A172 (cell line): ENCODE measurements at regions not wholly inside any gene's neighbourhood (a gene's known extent, or its start where the extent isn't known, plus 50 kb on each side); places are given as distances from the start of the nearest gene placed in this dataset.

Source experiments
- DNase-seq: peaks from one replicate; pipeline ENCODE4 v3.0.0-alpha.2; 2015; ENCODE audit warnings: low spot score

DNA sequence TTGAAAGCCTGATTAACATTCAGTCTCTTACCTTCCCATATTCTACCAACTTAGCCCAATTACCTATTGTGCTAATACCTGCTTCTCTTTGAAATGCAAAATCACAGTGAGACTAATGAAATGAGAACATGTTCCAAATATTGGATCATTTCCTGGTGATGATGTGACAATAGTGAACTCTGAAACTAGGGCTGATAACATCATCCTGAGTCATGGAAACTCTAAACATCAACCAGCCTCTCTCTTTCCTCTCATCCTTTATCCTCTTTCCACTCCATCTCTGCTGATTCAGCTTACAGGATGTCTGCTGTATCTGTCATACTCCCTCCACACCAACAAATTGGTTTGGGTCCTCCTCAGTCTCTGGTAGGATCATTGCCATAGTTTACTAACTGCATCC is 98.8 kb upstream of the NCKAP5 start:
- DNase-seq = peak; percentile 77

DNA sequence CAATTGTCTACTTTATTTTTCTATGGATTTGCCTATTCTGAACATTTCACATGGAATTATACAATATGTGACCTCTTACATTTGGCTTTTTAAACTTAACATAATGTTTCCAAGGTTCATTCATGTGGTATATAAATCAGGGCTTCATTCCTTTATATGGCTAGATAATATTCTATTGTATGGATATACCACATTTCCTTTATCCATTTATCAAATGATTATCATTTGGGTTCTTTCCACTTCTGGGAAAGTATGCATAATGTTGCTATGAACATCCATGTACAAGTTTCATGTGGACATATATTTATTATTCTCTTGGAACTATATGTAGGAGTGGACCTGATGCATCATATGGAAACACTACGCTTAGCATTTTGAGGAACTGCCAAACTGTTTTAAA is 99.7 kb upstream of the NCKAP5 start:
- DNase-seq = no peak

DNA sequence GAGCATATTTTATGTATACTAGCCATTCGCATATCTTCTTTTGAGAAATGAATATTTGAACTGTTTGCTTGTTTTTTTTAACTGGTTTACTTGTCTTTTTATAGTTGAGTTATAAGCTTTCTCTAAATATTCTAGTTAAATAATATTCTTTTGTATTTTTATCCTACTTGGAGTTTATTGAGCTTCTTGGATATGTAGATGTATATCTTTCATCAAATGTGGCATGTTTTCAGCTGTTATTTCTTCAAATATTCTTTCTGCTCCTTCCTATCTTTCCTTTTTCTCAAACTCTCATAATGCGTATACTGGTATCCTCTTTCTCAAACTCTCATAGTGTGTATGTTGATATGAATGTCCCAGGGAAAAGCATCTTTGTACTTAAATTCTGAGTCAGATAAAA is 100.3 kb upstream of the NCKAP5 start:
- no peak for DNase-seq

DNA sequence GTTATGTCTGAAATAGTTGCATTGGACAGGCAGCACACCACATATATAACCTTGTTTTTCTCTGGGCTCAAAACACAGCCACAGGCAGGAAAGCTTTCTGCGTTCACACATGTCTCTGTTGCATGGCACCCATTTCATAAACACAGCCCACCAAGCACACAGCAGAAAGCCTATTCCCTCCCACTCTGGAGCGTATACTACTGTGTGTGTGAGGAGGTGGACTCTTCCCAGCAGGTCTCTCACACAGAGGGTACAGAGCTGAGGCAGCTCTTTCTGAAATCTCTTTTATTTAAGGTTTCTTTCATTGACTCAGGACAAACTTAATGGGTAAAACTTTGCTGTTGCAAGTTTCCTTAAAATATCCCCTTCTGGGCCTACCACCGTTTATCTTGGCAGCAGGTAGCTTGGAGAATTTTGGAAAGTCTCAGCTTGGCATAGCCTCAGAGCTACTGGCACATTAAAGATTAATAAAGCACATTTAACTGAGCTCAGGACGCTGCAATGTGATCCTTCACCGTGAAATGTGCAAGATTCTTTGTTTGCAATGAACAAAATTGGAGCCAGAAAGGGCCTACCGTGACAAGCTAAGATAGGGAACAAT is 105.1 kb upstream of the NCKAP5 start:
- DNase-seq = no peak

DNA sequence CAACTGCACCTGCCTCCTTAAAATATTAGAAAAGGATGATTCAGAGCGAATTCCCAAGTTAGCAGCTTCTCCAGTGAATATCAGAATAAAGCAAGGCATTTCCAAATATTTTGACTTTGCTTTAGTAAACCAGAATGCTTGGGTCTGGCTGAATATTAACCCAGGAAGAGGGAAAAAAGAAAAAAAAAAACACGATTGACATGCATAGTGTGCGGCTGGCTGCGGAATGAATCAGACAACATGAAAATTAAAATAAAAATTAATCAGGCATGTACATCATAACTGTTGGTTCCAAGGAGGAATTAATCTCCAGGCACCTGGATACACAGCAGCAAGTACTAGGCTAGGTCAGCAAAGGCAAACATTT is 105.8 kb upstream of the NCKAP5 start:
- DNase-seq = no peak

DNA sequence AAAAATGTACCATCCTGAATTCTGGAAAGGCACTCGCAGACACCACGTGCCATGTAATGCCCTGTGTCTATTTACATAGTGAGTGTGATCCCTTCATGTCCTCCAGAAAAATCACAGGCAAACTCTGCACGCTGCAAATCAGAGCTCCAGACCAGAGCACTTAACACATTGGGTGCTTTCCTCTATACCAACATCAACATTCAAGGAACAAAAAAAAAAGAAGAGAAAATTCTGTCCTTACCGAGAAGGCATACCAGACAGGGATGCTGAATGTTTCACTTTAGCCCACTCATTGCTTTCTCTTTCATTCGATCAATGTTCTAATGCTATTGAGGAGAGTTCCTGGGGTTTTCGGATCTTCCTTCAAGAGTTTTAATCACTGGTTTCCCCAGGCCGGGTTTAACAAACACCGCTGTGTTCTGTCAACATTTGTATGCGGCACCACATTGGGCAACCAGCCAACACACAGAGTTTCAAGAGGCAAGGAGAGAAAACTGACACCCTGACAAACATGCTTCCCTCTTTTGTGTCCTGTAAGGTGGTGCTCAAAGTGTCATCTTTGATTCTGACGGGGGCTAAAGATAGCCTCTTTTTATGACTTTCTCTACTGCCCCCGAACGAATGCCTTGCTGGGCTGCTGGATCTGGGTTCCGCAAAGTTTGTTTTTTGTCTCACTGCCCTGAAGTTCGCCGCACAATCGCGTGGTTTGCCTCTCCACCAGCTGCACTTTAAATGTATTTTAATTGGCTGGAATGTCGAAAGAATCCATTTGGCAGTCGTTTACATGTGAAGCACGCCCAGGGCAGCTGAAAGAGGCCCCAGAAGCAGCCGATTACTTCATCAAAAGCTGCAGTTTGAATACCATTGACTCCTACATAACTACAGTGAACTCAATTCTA is 106.4 kb upstream of the NCKAP5 start:
- peak; percentile 30 for DNase-seq

DNA sequence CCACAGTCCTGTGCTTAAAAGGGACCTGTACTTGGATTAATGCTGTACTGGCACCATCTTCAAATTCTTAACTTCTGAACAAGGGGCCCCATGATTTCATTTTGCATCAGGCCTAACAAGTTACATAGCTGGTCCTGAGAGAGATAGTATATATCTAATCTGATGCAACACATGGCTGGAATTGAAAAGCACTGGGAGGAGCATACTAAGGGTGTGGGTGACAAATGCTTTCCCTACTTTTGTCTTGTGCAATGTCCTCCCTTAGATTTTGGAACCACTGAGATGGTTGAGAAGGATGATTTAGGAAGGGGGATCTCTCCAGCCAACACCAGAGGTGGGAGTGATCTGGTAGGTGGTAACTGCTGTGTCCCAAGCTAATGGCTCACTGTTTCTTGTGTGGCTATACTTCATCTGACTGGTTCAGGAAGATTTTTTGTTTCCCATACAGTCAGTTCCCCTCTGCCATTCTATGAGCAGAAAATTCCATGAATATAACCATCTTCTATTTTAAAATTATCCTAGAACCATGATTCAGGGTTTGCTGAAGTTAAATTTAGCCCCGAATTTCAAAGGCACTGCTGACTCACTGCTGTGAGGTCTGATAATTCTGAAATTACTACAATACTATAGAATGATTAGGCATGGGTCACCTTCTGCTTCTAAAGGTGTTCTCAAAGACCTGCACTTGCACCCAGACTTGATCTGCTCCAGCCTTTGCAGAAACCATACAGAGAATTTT is 108.3 kb upstream of the NCKAP5 start:
- DNase-seq = no peak

DNA sequence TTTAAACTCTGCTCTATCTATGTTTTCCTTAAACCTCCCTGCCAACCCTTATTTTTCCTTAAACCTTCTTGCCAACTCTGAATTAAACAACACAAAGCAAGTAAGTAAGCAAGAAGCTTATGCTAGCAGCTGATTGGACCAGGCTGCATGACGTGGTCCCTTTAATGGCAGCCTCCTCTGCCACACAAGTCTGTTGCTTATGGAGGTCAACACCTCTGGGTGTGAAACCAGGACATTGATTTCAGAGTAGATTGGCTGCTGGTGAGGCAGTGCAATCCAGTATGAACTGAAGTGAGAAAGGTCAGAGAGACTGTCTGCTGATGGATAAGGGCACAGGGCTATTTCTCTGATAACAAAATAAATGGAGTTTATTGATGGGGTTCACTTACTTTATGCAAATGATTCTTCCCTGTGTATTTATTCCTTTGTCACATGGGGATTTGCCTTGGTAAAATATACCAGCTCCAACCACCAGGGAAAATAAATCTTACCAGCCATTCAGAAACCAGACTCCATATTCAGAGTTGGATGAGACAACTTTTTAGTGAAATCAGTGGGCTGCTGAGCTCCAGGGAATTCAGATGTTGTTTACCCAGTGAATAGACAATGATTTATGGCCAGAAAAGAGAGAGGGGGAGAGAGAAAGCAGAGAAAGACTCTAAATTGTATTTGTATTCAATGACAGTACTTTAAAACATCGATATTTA is 112.2 kb upstream of the NCKAP5 start:
- no peak for DNase-seq

DNA sequence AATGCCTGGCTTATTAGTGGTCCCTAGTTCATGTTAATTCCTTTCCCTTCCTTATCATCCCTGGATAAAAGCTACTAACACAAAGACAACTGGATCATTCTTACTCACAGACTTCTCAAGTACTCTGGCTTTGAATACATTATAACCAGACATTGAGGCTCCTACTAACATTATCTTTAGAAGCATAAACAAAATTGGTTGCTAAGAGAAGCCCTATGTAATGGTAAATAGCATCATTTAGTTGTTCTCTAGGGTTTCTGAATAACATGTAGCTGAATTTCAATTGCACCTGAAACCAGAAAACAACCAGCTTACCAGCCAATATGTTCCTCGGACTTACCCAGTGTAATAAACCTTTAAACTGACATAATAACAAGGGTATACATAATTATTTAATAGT is 114.1 kb upstream of the NCKAP5 start:
- no peak for DNase-seq

DNA sequence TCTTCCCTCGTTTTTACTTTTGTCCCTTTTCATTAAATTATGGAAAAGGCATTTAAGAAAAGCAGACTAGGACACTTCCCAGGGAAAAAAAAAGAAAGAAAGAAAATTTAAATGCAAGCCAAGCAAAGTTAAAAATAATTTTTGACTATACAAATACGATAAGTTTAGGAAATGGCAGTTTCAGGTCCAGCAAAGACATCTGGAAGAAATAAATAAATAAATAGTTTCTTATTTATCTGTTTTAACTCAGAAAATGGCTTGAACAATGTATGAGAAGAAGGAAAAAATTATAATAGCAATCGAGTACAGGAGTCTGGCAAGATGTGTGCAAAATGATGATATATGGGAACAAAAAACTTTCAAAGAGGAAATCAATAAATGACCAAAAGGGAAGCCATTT is 114.6 kb upstream of the NCKAP5 start:
- DNase-seq = no peak

DNA sequence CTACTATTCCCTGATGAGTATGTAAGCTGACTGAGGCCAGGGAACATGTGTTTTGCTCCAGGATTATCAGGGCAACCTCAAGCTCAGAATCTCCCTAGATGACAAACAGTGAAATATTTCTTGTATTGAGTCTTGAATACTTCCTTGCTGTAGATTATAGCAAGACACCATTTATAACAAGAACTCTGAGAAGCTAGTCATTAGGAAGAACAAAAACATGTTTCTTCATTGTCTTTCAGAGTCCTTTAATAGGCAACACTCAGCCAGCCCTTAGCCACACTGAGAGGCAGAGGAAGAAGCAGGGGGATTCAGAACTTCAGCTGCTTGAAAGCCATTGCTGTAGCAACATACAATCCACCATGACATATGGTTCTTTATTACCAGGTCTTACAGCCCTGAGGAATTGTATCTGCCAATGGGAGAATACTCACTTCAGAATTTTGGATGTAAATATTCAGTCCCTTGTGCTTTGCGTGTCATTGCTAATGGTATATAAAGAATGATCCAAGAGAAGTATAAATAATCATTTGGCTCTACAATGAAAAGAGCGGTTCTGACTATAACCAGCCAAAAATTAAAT is 117.5 kb upstream of the NCKAP5 start:
- no peak for DNase-seq

DNA sequence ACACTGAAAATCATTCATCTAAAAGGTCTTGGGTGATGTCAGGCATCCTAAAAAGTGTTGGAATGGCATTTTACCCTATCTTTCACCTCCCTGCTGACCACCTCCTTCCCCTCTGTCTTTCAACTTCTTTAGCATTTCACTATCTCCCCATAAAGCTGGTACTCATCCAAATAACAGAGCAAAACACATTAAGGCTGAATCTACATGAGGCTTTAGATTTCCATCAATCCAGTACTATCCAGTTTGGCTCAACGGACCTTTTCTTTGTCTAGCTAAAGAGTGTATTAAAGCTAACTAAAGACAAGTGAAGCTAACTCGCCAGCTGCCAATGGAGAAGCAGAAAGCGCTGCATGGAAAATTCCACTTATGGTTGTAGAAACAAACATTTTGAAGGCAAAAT is 122.5 kb upstream of the NCKAP5 start:
- no peak for DNase-seq

DNA sequence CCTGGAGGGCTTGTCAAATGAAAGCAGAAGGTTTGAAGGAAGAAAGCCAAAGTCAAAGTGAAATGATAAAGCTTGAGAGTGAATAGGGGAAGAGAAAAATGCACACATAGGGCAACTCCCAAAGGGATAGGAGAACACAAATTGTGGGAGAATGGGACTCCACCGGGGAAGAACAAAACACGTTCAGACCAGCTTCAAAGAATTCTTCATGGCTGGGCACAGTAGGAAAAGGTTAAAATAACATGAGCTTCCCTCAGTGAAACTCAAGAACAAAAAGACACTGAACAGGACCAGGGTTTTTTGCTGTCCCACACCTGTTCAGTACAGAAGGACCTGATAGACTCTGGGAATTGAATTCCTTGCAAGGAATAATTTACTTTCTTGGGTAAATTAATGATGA is 123.1 kb upstream of the NCKAP5 start:
- no peak for DNase-seq

DNA sequence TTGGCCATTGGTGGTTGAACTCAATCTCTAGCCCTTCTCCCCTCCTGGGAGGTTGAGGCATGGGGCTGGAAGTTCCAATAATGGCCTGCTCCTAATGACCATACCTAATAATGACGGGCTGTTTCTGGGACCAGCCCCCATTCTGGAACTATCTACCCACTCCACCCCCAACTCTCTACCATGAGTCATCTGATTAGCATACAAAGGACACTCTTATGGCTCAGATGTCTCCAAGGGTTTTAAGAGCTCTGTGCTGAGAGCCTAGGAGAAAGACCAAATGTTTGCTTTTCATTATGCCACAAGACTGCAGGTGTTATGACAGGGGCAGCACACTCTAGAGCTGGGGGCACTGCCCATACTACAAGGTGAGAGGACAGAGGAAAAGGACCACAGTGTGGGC is 137.0 kb upstream of the NCKAP5 start:
- DNase-seq = peak; percentile 16

DNA sequence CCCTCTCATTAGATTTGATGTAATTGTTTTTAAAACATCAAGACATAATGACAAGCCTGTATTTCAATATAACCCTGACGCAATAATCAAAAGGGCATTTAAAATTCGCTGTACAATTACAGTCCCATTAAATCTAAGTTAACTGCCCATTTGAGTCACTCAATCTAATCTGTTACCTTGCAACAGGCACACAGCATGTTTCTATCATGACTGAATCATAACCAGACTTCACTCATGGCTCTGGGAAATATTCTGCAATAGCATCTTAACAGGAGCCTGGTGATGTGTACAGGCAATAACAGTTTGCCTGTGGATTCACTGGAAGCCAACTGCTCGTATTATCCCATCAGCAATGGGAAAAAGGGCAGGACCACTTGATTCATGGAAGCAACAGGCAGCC is 142.3 kb upstream of the NCKAP5 start:
- DNase-seq = no peak

DNA sequence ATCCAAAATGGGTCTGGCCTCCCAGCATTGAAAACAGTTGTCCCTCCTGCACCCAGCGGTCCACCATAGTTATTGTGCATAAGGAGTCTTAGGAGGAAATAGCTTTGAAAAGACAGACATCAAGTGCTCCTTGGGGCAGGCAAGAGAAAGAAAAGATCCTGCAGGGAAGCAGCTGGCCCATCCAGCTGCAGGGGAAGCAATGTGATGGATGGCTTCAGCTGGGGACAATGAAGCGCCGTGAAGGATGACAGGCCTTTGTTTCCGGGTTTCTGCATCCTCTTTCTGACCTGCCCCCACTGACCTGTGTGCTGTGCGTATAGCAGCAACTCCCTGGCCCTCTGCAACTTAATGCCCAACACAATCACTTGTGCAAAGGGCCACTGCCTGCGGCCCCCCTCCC is 142.9 kb upstream of the NCKAP5 start:
- no peak for DNase-seq

DNA sequence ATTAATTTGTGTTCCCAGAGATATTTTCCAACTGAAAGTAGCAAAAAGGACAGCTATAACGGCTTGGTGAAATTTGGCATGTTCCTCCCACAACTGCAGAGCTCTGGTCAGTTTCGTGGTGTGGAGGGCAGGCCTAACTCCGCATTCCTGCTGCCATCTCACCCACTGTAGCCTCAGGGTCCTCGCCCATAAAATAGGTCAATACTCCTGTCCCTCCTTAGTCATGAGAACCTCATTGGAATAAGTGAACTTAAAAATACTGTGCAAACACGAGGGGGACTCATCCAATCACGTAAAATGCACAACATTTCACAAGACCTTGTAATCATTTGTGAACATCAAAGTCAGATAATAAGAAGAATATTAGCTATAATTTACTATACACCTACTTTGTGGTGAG is 143.5 kb upstream of the NCKAP5 start:
- no peak for DNase-seq

DNA sequence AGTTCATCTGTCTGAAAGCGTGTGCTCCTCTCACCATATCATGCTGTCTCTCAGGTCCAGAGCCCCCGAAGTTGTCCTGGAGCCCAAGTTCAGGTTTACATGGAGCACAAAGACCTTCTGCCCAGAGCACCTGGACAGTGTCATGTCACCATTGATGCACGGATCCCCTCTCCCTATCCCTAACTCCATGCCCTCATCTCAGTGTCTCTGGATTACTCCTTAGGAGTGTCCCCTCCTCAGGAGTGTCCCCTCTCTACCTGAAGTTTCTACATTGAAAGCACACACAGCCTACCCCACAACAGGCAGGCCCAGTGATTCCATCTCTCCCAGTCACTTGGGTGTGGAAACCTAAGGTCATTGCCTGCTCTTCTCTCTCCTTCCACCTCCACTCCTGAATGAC is 144.1 kb upstream of the NCKAP5 start:
- DNase-seq = no peak

DNA sequence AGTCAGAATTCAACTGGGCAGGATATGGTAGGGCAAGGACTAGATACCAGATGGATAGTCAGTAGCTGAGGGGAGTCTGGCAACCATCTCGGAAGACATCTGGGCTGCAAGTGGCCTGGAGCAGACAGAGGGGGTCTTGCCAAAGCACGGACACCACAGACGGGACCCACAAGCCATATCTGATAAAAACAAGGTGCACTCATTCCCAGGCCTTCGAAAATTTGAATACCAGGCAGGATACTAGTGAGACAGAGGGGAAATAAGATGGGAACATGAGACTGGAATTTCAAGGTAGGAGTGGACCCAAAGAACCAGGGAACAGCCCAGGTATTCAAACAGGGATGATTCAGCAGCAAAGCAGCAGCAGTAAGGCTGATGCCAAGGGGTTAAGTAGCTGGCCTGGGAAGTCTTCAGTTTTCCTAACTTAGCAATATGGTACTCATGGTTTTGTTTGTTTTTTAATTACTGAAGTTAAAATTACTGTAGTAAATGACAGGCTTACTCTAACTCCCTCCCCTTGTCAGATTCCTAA is 144.9 kb upstream of the NCKAP5 start:
- no peak for DNase-seq

DNA sequence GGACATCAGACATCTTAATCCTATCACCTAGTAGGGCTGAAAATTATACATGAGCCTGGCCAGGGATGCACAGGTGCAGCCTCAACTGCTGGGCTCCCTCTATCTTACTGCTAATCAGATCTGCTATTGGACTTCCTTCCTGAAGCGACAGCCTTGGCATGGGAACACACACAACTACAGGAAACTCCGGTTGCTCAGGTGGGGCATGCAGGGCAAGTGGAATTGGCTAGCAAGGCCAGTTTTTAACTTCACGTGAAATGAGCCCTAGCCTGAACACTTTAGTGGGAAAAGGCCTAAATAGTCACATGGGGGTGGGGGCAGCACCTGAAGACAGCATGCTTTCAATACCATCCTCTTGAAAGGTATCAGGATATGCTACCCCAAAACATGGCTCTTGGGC is 147.9 kb upstream of the NCKAP5 start:
- no peak for DNase-seq

DNA sequence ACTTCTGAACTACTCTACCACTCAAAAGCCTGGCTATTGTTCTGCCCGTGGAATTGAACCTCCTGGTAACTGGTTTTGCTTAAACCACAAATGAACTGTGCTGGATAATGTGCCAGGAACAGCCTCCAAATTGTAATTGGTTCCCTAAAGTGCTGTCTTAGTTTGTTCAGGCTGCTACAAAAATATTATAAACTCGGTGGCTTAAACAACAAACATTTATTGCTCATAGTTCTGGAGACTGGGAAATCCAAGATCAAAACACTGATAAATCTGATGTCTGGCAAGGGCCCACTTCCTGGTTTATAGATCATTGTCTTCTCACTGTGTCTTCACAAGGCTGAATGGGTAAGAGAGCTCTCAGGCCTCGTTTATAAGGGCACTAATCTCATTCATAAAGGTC is 149.2 kb upstream of the NCKAP5 start:
- DNase-seq = peak; percentile 16
